MM.1S (cell line): ENCODE measurements at regions not wholly inside any gene's neighbourhood (a gene's known extent, or its start where the extent isn't known, plus 50 kb on each side); places are given as distances from the start of the nearest gene placed in this dataset.

Source experiments
- CTCF ChIP-seq: fragments of 300-600 bp; sonication (generic); IDR thresholded peaks from 2 replicates; pipeline ENCODE4 v1.5.1; 2016; ENCODE audit warnings: antibody characterized with exemption, low read length, mixed read lengths
- EZH2 ChIP-seq: fragments of 300-600 bp; sonication (generic); optimal IDR thresholded peaks from 2 replicates; pipeline ENCODE3; 2017; ENCODE audit warnings: low read depth, mild to moderate bottlenecking, antibody characterized with exemption, low read length, mixed read lengths
- EZH2phosphoT487 ChIP-seq: fragments of 300-600 bp; sonication (generic); IDR thresholded peaks from 2 replicates; pipeline ENCODE4 v1.6.1; 2018; ENCODE audit warnings: antibody characterized with exemption, low read length

GRCh38 chr20:24106801-24107445, 118.3 kb upstream of the GGTLC1 start:
- TF ChIP-seq CTCF (no peak), EZH2 (no peak), EZH2phosphoT487 (no peak)
